EL (cell line): ENCODE measurements at regions not wholly inside any gene's neighbourhood (a gene's known extent, or its start where the extent isn't known, plus 50 kb on each side); places are given as distances from the start of the nearest gene placed in this dataset.
"Not testable (repeated sequence)": the region's sequence is repeated elsewhere in the genome, so short reads cannot be mapped to it uniquely, and the experiment has no call there.

Experiments
- DNase-seq: peaks from one replicate; pipeline ENCODE4 v3.0.0-alpha.2; 2016

- no peak for DNase-seq
Observed at GRCh38 chr1:184851822-184852746, 97.4 kb upstream of the EDEM3 start.

GRCh38 chr1:184843732-184844495 lies 89.3 kb upstream of the EDEM3 start:
- no peak for DNase-seq

GRCh38 chr1:184840596-184840995 lies 85.9 kb upstream of the EDEM3 start:
- no peak for DNase-seq

GRCh38 chr1:184838504-184838951 lies 83.9 kb upstream of the EDEM3 start:
- DNase-seq, result peak; percentile 92

- no peak for DNase-seq
Observed at GRCh38 chr1:184836934-184837895, 82.6 kb upstream of the EDEM3 start.

GRCh38 chr1:184836141-184836540 lies 81.5 kb upstream of the EDEM3 start:
- DNase-seq, result no peak

- not testable (repeated sequence) for DNase-seq
Observed at GRCh38 chr1:184833994-184834393, 79.3 kb upstream of the EDEM3 start.

GRCh38 chr1:184832517-184832916 lies 77.9 kb upstream of the EDEM3 start:
- no peak for DNase-seq

GRCh38 chr1:184829496-184829895 lies 74.8 kb upstream of the EDEM3 start:
- DNase-seq, result not testable (repeated sequence)

- no peak for DNase-seq
Observed at GRCh38 chr1:184828369-184828717, 73.7 kb upstream of the EDEM3 start.

- DNase-seq, result peak; percentile 87
Observed at GRCh38 chr1:184827600-184828368, 73.1 kb upstream of the EDEM3 start.

- no peak for DNase-seq
Observed at GRCh38 chr1:184826001-184826400, 71.3 kb upstream of the EDEM3 start.

- no peak for DNase-seq
Observed at GRCh38 chr1:184825571-184825970, 70.9 kb upstream of the EDEM3 start.

- no peak for DNase-seq
Observed at GRCh38 chr1:184824691-184825323, 70.1 kb upstream of the EDEM3 start.

GRCh38 chr1:184823080-184823479 lies 68.4 kb upstream of the EDEM3 start:
- DNase-seq, result no peak

- no peak for DNase-seq
Observed at GRCh38 chr1:184822267-184822666, 67.6 kb upstream of the EDEM3 start.

- no peak for DNase-seq
Observed at GRCh38 chr1:184821658-184822057, 67.0 kb upstream of the EDEM3 start.

- DNase-seq, result no peak
Observed at GRCh38 chr1:184820956-184821355, 66.3 kb upstream of the EDEM3 start.

- DNase-seq, result no peak
Observed at GRCh38 chr1:184820218-184820750, 65.6 kb upstream of the EDEM3 start.

- DNase-seq, result no peak
Observed at GRCh38 chr1:184818646-184819045, 64.0 kb upstream of the EDEM3 start.

- DNase-seq, result not testable (repeated sequence)
Observed at GRCh38 chr1:184817003-184817402, 62.3 kb upstream of the EDEM3 start.
